HepG2 (cell line): ENCODE measurements at regions not wholly inside any gene's neighbourhood (a gene's known extent, or its start where the extent isn't known, plus 50 kb on each side); places are given as distances from the start of the nearest gene placed in this dataset.

ENCODE experiments used
- ATAC-seq: fragments of 200-7000 bp; cut with Tn5 transposase; 3 replicates; pipeline ENCODE4 v1.9.1; 2020; ENCODE audit warnings: mild to moderate bottlenecking, moderate library complexity
- BruUV-seq: library from RNA; stranded (reverse); fragments of 400-500 nt; replicated peaks from 2 replicates; lab custom pipeline; 2021; lab: Mats Ljungman, UMichigan
- CTCF ChIA-PET: fragments of 300-600 bp; formaldehyde crosslinking; extraction: SDS; loops from one replicate; lab custom pipeline; 2021; ENCODE audit warnings: low total read pairs, inconsistent platforms, low intra/inter-chr PET ratio; lab: Yijun Ruan, JAX
- POLR2A ChIA-PET: fragments of 350-600 bp; sonication (Branson Sonifier 250); formaldehyde crosslinking; loops from one replicate; lab custom pipeline; 2020; ENCODE audit warnings: antibody characterized with exemption, inconsistent platforms; lab: Yijun Ruan, JAX
- DNase-seq: peaks from one replicate; pipeline ENCODE4 v3.0.0-alpha.2; 2015; ENCODE audit warnings: low spot score
- FAIRE-seq: peaks from 3 replicates; lab custom pipeline; 2011; peaks lifted over from hg19 to GRCh38; lab: Jason Lieb, UNC
- H2AFZ ChIP-seq: one replicate; pipeline ENCODE4 v1.6.1; 2011; ENCODE audit warnings: low read length, inconsistent platforms
- H3K27ac ChIP-seq: fragments of 300-600 bp; 3 replicates; pipeline ENCODE4 v1.8.0; 2011; ENCODE audit warnings: mixed run types, mild to moderate bottlenecking, mixed read lengths, low read length, inconsistent platforms; ENCODE audit not compliant: insufficient read depth; ENCODE audit errors: extremely low read length
- H3K27me3 ChIP-seq, 2 experiments: fragments of 200-600 bp in 1 of 2; 2 replicates in 1 of 2; 3 replicates in 1 of 2; pipeline versions ENCODE4 v1.6.0 to v1.8.0; 2011; ENCODE audit warnings: low read length in 2 of 2, mild to moderate bottlenecking in 2 of 2, moderate library complexity in 2 of 2, inconsistent platforms in 1 of 2; ENCODE audit not compliant: insufficient read depth in 2 of 2, control insufficient read depth in 1 of 2
- H3K36me3 ChIP-seq, 2 experiments: fragments of 200-600 bp in 1 of 2; replicated peaks in 1 of 2; 2 replicates in 1 of 2; 3 replicates in 1 of 2; pipeline versions ENCODE4 v1.5.1 to v1.8.0; 2011; ENCODE audit warnings: low read length in 2 of 2, inconsistent platforms in 1 of 2; ENCODE audit not compliant: insufficient read depth in 2 of 2, control insufficient read depth in 1 of 2
- H3K4me1 ChIP-seq: 2 replicates; pipeline ENCODE4 v1.5.1; 2012; ENCODE audit warnings: low read length, inconsistent platforms; ENCODE audit not compliant: insufficient read depth
- H3K4me2 ChIP-seq: 2 replicates; pipeline ENCODE4 v1.6.0; 2011; ENCODE audit warnings: low read depth, low read length, inconsistent platforms
- H3K4me3 ChIP-seq, 3 experiments: fragments of 200-600 bp in 1 of 3; sonication (generic), shearing (Covaris generic) in 1 of 3; replicated peaks in 1 of 3; 2 replicates each; pipeline ENCODE4 v1.5.1; 2011 to 2016; ENCODE audit warnings: low read length in 3 of 3, inconsistent platforms in 2 of 3, low read depth in 2 of 3, mild to moderate bottlenecking in 2 of 3, control low read depth in 1 of 3, mixed read lengths in 1 of 3; ENCODE audit not compliant: insufficient read depth in 1 of 3
- H3K79me2 ChIP-seq: one replicate; pipeline ENCODE4 v1.6.1; 2011; ENCODE audit warnings: low read length, inconsistent platforms; ENCODE audit not compliant: insufficient read depth
- H3K9ac ChIP-seq: 2 replicates; pipeline ENCODE4 v1.6.0; 2011; ENCODE audit warnings: mild to moderate bottlenecking, low read depth, low read length, inconsistent platforms; ENCODE audit not compliant: insufficient read depth
- H3K9me3 ChIP-seq: 2 replicates; pipeline ENCODE4 v1.5.1; 2012; ENCODE audit warnings: mild to moderate bottlenecking, low read length
- H4K20me1 ChIP-seq: 2 replicates; pipeline ENCODE4 v1.6.0; 2011; ENCODE audit warnings: inconsistent platforms, mild to moderate bottlenecking, low read length, moderate library complexity; ENCODE audit not compliant: insufficient read depth
- ERF ChIP-seq: IDR thresholded peaks from 2 replicates; pipeline ENCODE4 v1.6.1; 2018; ENCODE audit warnings: missing biosample characterization, missing genetic modification reagents
- KMT2A ChIP-seq: sonication (generic); formaldehyde crosslinking; IDR thresholded peaks from 2 replicates; pipeline ENCODE4 v1.4.0; 2020; ENCODE audit warnings: missing genetic modification reagents
- MIER2 ChIP-seq: IDR thresholded peaks from 2 replicates; pipeline ENCODE4 v1.6.1; 2016; ENCODE audit warnings: missing biosample characterization, missing genetic modification reagents
- NR1H2 ChIP-seq: sonication (generic); formaldehyde crosslinking; IDR thresholded peaks from 2 replicates; pipeline ENCODE4 v1.8.1; 2022; ENCODE audit warnings: low read depth, missing genetic modification reagents, borderline replicate concordance
- RFX1 ChIP-seq: fragments of 450-650 bp; IDR thresholded peaks from 2 replicates; pipeline ENCODE4 v1.6.1; 2017
- SRSF4 ChIP-seq: fragments of 200-400 bp; formaldehyde crosslinking; IDR thresholded peaks from one replicate; pipeline ENCODE4 v1.6.1; 2018; ENCODE audit warnings: mild to moderate bottlenecking, low read depth, low read length, moderate library complexity; ENCODE audit not compliant: poor library complexity, severe bottlenecking
- ZNF598 ChIP-seq: sonication (generic); formaldehyde crosslinking; IDR thresholded peaks from 2 replicates; pipeline ENCODE4 v1.5.1; 2020; ENCODE audit warnings: mild to moderate bottlenecking, missing genetic modification reagents, borderline replicate concordance
- WGBS: methylation state at CpG from one replicate; pipeline ENCODE4 v1.1.6; 2017; ENCODE audit warnings: low lambda C conversion rate; 5-methylcytosine and 5-hydroxymethylcytosine counted together
- in situ Hi-C: cut with HindIII; loops from 2 replicates; pipeline ENCODE4 v1.10.0; 2017; ENCODE audit warnings: low pct_unique_long_range_greater_than_20kb; ENCODE audit not compliant: extremely low pct_ligation_motif_present
- intact Hi-C: fragments of 100-400 bp; cut with micrococcal nuclease; formaldehyde crosslinking; loops from one replicate; pipeline ENCODE4 v1.10.0; 2022; ENCODE audit not compliant: unreplicated experiment
- TF ChIP-seq, protein P1 (sequence below): sonication (generic); formaldehyde crosslinking; IDR thresholded peaks from 2 replicates; pipeline ENCODE4 v1.5.1; 2020; ENCODE audit warnings: mild to moderate bottlenecking, missing genetic modification reagents, borderline replicate concordance
- TF ChIP-seq, protein P2 (sequence below): sonication (generic); formaldehyde crosslinking; IDR thresholded peaks from 2 replicates; pipeline ENCODE4 v1.9.0; 2021; ENCODE audit warnings: missing genetic modification reagents, mild to moderate bottlenecking, borderline replicate concordance
- TF ChIP-seq, protein P3 (sequence below), 2 experiments: IDR thresholded peaks; 2 replicates each; pipeline ENCODE4 v1.6.1; 2011 to 2012; ENCODE audit warnings: low read length in 2 of 2, borderline replicate concordance in 1 of 2, low read depth in 1 of 2, mild to moderate bottlenecking in 1 of 2, moderate library complexity in 1 of 2

DNA sequence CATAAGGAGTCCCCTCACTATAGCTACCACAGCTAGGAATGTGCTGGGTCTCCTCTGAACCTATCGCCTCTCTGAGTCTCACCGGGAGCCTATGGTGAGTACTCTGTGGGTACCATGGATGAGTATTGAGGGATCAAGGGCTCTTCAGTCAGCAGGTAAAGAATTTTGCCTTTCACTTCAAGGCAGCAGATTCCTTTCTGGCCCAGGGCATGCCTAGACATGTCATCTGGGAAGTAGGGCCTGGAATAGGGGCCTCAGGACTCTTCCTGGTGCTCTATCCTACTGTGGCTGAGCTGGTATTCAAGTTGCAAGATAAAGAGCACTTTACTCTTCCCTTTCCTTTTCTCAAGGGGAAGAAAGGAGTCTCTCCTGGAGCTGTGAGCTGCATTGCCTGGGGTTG lies 85.6 kb upstream of the LHCGR start (continued):
- TF ChIP-seq RFX1 (no peak), SRSF4 (no peak), KMT2A (CRISPR knock-in tag) (no peak), NR1H2 (CRISPR knock-in tag) (no peak), ZNF598 (no peak)
- TF ChIP-seq, protein P1, sequence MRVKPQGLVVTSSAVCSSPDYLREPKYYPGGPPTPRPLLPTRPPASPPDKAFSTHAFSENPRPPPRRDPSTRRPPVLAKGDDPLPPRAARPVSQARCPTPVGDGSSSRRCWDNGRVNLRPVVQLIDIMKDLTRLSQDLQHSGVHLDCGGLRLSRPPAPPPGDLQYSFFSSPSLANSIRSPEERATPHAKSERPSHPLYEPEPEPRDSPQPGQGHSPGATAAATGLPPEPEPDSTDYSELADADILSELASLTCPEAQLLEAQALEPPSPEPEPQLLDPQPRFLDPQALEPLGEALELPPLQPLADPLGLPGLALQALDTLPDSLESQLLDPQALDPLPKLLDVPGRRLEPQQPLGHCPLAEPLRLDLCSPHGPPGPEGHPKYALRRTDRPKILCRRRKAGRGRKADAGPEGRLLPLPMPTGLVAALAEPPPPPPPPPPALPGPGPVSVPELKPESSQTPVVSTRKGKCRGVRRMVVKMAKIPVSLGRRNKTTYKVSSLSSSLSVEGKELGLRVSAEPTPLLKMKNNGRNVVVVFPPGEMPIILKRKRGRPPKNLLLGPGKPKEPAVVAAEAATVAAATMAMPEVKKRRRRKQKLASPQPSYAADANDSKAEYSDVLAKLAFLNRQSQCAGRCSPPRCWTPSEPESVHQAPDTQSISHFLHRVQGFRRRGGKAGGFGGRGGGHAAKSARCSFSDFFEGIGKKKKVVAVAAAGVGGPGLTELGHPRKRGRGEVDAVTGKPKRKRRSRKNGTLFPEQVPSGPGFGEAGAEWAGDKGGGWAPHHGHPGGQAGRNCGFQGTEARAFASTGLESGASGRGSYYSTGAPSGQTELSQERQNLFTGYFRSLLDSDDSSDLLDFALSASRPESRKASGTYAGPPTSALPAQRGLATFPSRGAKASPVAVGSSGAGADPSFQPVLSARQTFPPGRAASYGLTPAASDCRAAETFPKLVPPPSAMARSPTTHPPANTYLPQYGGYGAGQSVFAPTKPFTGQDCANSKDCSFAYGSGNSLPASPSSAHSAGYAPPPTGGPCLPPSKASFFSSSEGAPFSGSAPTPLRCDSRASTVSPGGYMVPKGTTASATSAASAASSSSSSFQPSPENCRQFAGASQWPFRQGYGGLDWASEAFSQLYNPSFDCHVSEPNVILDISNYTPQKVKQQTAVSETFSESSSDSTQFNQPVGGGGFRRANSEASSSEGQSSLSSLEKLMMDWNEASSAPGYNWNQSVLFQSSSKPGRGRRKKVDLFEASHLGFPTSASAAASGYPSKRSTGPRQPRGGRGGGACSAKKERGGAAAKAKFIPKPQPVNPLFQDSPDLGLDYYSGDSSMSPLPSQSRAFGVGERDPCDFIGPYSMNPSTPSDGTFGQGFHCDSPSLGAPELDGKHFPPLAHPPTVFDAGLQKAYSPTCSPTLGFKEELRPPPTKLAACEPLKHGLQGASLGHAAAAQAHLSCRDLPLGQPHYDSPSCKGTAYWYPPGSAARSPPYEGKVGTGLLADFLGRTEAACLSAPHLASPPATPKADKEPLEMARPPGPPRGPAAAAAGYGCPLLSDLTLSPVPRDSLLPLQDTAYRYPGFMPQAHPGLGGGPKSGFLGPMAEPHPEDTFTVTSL, result no peak
- TF ChIP-seq, protein P2, sequence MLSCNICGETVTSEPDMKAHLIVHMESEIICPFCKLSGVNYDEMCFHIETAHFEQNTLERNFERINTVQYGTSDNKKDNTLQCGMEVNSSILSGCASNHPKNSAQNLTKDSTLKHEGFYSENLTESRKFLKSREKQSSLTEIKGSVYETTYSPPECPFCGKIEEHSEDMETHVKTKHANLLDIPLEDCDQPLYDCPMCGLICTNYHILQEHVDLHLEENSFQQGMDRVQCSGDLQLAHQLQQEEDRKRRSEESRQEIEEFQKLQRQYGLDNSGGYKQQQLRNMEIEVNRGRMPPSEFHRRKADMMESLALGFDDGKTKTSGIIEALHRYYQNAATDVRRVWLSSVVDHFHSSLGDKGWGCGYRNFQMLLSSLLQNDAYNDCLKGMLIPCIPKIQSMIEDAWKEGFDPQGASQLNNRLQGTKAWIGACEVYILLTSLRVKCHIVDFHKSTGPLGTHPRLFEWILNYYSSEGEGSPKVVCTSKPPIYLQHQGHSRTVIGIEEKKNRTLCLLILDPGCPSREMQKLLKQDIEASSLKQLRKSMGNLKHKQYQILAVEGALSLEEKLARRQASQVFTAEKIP, result no peak

DNA sequence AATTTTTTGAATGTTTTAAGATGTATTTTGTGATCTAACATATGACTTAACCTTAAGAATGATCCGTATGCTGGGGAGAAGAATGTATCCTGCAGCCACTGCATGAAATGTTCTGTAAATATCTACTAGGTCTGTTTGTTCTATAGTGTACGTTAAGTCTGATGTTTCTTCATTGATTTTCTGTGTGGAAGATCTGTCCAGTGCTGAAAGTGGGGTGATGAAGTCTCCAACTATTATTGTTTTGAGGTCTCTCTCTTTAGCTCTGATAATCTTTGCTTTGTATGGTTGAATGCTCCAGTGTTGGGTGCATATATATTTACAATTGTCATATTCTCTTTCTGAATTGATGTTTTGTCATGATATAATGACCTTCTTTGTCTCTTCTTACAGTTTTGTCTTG lies 82.5 kb upstream of the LHCGR start:
- no peaks in the 10 kb centered on the region for H4K20me1 ChIP-seq
- no peak overlapping the region for H3K4me2 ChIP-seq
- peaks cover 31% of the 10 kb centered on the region for H3K9me3 ChIP-seq
- ChIA-PET POLR2A (no interaction called here), CTCF (no interaction called here)
- ATAC-seq (no peak), DNase-seq (no peak), FAIRE-seq (no peak)
- no peak overlapping the region for H3K4me3 ChIP-seq
- no peaks in the 10 kb centered on the region for H3K36me3 ChIP-seq
- 4% methylated on average over 2 of the region's 2 CpGs for WGBS
- no peaks in the 10 kb centered on the region for H3K79me2 ChIP-seq
- intact Hi-C loops, result no loop called here
- no peaks in the 10 kb centered on the region for H3K4me1 ChIP-seq
- no peak overlapping the region for H3K27ac ChIP-seq
- TF ChIP-seq, protein P3, sequence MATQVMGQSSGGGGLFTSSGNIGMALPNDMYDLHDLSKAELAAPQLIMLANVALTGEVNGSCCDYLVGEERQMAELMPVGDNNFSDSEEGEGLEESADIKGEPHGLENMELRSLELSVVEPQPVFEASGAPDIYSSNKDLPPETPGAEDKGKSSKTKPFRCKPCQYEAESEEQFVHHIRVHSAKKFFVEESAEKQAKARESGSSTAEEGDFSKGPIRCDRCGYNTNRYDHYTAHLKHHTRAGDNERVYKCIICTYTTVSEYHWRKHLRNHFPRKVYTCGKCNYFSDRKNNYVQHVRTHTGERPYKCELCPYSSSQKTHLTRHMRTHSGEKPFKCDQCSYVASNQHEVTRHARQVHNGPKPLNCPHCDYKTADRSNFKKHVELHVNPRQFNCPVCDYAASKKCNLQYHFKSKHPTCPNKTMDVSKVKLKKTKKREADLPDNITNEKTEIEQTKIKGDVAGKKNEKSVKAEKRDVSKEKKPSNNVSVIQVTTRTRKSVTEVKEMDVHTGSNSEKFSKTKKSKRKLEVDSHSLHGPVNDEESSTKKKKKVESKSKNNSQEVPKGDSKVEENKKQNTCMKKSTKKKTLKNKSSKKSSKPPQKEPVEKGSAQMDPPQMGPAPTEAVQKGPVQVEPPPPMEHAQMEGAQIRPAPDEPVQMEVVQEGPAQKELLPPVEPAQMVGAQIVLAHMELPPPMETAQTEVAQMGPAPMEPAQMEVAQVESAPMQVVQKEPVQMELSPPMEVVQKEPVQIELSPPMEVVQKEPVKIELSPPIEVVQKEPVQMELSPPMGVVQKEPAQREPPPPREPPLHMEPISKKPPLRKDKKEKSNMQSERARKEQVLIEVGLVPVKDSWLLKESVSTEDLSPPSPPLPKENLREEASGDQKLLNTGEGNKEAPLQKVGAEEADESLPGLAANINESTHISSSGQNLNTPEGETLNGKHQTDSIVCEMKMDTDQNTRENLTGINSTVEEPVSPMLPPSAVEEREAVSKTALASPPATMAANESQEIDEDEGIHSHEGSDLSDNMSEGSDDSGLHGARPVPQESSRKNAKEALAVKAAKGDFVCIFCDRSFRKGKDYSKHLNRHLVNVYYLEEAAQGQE (IDR thresholded peaks at IDR 0.05; ENCODE audit: borderline replicate concordance in 1 of 2, low read depth in 1 of 2, low read length in 2 of 2), result peak in 1 of 2 experiments; percentile 86; a peak in 3 of 4 replicates
- TF ChIP-seq ERF (CRISPR knock-in tag), result no peak
- peak; percentile 81; the same call in 1 of the 2 replicates for TF ChIP-seq MIER2 (CRISPR knock-in tag)
- no peak overlapping the region for H2AFZ ChIP-seq
- in situ Hi-C loops, result no loop called here
- no peaks in the 10 kb centered on the region for H3K27me3 ChIP-seq
- no TSS peak for BruUV-seq
- no peak overlapping the region for H3K9ac ChIP-seq
